ENCODE measurements at regions not wholly inside any gene's neighbourhood (a gene's known extent, or its start where the extent isn't known, plus 50 kb on each side); places are given as distances from the start of the nearest gene placed in this dataset.
A peak's percentile ranks its signal among the peaks of the same experiment; 100 is the strongest.

DNA sequence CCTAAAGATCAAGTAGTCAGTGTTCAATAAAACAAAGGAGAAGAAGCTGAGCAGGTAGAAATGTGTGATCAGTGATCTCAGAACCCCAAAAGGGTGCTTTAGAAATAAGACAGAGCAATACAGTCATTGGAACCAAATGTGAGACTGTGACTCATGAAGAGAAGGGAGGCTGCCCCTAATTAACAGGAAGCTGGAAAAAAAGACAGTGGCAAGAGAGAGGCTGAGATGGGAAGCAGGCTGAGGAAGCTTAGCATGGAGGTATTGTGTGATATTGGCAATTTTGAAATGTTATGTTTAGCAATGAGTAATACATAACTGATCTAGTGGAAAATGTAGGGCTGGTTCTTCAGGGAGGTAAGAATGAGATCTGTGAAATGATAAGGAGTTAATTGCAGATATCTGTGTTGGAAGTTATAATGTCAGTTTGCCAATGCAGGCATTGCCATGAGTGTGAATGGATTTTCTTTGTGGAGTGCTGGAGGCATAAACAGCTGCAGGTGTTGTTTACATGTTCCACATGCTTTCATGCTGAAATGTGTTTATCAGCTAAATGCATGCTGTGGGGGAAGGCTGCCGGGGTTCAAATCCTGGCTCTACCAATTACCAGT lies 90.6 kb upstream of the CACNA1E start:
- no peak for DNase-seq

DNA sequence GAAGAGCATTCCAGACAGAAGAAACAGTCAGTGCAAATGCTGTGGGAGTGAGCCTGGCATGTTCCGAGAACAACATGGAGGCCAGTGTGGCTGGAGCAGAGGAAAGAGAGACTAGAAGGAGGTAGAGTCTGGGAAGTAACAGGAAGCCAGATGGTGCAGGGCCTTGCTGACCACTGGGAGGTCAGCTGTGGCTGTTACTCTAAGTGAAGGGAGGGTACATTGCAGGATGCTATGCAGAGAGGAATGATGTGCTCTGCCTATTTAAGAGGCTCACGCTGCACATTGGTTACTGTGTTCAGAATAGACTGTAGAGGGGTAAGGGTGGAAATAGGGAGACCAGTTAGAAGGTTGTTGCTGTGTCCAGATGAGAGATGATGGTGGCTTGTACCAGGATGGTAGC lies 88.6 kb upstream of the CACNA1E start:
- DNase-seq, result no peak

- no peak for DNase-seq
Observed at GRCh38 chr1:181396171-181396670, 87.1 kb upstream of the CACNA1E start.

GRCh38 chr1:181396811-181397210 lies 86.5 kb upstream of the CACNA1E start:
- no peak for DNase-seq

- no peak for DNase-seq
Observed at GRCh38 chr1:181397845-181398244, 85.5 kb upstream of the CACNA1E start.

- no peak for DNase-seq
Observed at GRCh38 chr1:181398544-181398943, 84.8 kb upstream of the CACNA1E start.

- DNase-seq, result no peak
Observed at GRCh38 chr1:181405584-181405983, 77.7 kb upstream of the CACNA1E start.

GRCh38 chr1:181406989-181407388 lies 76.3 kb upstream of the CACNA1E start:
- DNase-seq, result no peak

DNA sequence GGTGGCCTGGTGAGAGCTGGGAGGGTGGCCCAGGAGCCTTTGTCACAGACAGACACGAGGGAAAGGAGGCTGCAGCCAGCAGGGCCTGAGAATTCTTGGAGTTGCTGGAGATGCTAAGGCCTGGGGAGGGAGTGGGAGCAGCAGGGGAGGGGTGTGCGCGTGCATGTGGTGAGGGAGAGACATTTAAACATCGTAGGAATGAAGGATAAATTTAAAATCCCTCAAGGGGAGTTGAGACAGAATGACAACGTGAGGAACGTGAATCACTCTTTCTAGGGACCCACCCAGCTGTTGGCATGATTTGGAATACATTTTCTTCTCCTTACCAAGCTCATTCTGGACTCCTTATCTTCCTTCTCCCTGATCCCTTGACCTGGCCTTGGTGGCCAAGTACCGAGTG lies 73.3 kb upstream of the CACNA1E start:
- DNase-seq, result no peak

DNA sequence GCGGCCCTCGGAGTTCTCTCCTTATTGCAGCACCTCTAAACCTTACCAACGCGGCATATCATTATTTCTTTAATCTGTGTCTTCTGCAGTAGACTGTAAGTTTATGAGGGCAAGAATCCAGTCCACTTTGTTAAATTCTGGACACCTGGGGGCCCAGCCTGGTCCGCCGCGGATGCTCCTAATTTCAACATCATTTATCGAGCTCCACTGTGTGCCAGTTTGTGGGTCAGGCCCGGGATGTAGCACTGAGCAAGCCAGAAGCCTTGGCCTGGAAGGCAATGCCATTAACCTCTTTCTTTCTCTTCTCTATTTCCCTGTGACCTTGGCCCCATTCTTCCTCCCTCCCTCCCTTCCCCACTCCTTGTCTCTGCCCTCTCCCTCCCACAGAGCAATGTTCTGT lies 70.6 kb upstream of the CACNA1E start:
- no peak for DNase-seq

GRCh38 chr1:181413195-181413815 lies 70.0 kb upstream of the CACNA1E start:
- no peak for DNase-seq

DNA sequence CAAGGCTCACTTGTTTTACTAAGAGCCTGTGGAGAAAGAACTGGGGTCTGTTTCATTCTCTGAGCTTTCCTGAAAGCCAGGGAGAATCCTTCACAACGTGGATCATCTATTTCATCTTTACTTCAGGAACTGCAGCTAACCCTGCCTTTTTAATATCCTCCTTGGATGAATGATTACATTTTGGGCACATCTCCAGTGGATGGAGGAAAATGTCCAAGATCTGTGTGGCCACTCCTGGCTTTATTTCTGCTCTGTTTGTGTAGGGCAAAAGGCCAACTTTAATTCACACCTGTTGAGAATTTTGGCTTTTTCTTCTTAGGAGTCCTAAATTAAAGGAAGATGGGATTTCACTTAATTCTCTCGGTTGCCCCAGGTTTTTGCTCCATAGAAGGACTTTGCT lies 69.5 kb upstream of the CACNA1E start:
- DNase-seq, result no peak

GRCh38 chr1:181416268-181416860 lies 67.0 kb upstream of the CACNA1E start:
- no peak for DNase-seq

GRCh38 chr1:181417915-181418314 lies 65.4 kb upstream of the CACNA1E start:
- no peak for DNase-seq

DNA sequence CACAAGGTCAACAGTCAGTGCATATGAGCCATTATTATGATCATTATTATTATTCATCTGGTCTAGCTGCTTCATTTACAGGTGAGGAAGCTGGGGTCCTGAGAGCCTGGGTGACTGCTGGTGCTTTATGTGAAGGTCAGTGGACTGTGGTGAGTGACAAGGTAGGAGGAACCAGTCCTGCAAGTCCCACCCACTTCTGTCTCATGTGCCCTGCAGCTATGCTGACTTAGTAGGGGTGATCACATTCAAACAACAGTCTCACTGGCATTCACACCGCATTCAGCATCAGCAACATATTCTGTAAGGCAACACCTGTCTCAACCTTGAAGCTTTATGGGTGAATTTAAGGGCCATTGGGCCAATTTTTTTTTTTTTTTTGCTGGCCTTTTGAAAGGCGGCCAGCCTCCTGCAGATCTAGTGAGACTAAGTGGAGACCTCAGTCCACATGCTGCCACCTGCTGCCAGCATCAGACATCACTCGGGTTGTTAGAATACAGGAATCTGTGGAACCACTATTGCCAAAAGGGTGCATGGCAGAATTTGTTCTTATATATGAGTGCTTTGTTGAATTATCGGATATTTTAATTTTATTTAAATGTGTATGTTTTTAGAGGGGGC lies 59.9 kb upstream of the CACNA1E start:
- peak; percentile 39 for DNase-seq

DNA sequence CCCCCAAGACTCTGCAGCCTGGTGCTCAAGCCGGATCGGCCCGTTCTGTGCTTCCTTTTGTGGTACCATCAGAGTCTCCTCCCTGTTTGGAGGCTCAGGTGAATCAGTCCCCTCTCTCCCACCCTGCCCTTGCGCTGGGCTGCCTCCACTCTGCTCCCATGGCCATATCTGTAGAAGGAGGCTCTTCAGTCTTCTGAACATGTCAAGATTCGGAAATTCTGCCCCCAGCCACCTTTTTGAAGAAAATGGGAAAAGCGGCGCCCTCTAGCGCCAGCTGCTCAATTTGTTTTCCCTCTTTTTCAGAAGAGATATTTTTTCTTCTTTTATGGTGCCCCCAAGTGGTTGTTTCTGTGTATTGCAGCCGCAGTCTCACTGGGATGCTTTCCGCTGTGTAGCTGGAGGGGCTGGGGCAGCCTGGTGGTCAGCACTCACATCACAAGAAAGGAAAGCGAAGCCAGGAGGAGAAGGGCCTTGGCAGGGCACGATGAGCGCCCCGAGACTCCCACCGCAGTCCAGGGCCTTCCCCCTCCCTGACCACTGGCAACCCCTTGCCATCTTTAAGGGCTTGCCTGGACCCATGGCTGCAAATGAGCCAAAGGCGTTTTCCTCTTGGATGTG lies 58.4 kb upstream of the CACNA1E start:
- peak; percentile 45 for DNase-seq

GRCh38 chr1:181425566-181425965 lies 57.8 kb upstream of the CACNA1E start:
- no peak for DNase-seq

DNA sequence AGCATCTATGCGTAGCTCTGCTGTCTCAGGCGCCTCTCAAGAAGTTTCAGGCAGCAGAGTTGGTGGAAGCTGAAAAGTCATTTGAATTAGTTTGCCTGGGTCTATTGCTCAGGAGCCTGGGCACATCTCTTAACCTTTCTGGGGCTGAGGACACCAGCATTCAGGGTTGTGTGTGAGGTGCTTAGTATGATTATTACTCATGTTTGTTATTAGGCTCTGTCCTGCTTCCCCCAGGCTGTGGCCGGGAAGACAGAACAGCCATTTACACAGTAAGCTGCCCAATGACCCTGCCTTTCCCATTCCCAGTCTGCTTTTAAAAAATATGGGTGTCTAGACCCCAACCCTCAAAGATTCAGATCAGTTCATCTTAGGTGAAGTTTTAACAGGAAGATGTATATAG lies 53.9 kb upstream of the CACNA1E start:
- DNase-seq, result no peak

GRCh38 chr1:181430015-181430885 lies 53.1 kb upstream of the CACNA1E start:
- DNase-seq, result no peak

Measured in NCI-H1417 treated with DMSO at 0.1 percent for 48 hours (cell line).